ENCODE measurements at regions not wholly inside any gene's neighbourhood (a gene's known extent, or its start where the extent isn't known, plus 50 kb on each side); places are given as distances from the start of the nearest gene placed in this dataset.
A peak's percentile ranks its signal among the peaks of the same experiment; 100 is the strongest.
"Not testable (repeated sequence)": the region's sequence is repeated elsewhere in the genome, so short reads cannot be mapped to it uniquely, and the experiment has no call there.

DNA sequence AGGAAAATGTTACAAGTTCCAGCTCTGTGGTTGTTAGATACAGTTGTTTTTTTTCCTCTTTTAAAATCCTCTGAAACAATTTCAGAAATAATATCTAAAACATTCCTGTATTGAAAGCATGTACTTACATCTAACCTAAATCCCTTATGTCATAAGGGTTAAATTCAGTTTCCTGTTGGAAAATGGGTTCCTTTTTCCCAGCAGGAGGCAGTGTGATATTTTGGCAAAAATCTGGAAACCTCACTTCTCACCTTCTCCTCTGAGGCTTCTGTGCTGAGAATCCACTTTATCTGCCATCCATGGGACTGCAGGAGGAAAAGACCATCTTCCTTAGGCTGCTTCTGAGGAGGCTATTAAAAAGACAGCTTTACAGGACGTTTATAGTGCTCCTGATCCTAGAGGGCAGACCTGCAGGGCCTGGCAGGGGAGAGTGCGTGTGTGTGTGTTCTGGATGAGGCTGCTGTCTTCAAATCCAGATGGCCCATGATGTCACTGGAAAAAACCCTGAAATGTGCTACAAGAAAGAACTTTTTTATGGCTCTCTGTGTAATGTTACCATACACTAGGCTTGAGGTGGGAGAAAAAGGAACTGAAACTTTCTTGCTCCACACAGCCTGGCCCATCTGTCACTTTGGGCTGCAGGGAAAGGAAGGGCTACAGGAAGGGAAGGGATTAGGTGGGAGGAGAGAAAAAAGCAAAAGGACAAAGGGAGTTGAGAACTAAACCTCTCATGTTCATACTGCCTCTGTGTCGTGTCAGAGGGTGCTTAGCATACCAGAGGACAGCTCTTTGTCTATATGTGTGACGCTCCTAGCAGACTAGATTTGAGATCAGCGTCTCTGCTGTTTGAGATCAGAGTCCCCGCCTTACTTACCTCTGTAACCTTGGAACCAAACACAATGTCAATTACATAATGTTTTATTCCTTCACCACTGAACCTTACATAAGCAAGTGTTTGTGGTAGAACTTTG, 379.2 kb upstream of the SPAG17 start:
- peak; percentile 47 for DNase-seq

DNA sequence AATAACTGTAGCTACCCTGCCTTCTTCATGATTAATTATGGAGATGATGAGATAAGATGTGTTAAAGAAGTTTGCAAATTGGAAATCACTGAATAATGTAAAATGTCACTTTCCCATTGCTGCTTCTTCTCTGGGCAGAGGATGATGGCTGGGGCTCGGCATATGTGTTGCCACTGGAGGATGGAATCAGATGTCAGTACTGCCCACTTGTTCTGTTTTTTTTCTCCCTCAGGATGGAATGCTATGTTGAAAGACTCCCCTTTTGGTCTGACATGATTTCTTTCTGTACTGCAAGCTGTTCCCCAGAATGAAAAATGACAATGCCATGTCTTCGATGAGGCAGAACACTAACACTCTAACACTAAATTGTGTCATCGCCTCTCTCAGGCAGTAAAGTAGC, 373.9 kb upstream of the SPAG17 start:
- no peak for DNase-seq

DNA sequence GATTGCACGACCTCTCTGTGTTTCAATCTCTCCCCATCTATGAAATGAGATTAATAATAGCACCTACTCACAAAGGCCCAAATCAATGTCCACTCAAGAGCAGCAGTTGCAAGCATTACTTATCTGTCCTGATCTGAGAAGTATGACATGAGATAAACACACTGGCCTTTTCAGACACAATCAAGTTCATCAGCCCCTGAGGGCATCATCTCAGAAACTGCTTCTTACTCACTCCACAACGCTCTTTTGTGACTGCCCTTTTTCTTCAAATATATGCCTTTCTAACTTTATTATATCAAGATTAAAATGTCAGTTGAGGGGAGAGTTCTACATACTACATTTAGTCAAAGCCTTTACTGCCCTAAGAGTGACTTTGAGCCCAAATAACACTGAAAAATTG, 371.9 kb upstream of the SPAG17 start:
- DNase-seq: no peak

DNA sequence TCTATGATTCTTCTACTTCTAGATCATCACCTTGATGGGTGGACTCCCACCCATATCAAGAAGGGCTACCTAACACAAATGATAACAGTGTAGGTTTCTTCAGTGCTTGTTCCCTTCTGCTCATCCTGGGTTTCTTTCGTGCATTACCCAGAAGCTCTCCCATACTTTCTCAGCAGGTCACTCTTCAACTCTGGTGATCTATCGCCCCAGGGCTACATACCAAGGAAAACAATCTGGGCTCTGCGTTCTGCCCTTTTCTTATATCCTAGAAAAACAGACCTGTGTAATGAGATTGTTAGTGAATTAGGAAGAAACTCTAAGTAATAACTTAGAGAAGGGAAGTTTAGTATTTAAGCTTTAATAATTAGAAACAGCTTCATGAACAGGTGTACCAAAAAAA, 370.6 kb upstream of the SPAG17 start:
- no peak for DNase-seq

DNA sequence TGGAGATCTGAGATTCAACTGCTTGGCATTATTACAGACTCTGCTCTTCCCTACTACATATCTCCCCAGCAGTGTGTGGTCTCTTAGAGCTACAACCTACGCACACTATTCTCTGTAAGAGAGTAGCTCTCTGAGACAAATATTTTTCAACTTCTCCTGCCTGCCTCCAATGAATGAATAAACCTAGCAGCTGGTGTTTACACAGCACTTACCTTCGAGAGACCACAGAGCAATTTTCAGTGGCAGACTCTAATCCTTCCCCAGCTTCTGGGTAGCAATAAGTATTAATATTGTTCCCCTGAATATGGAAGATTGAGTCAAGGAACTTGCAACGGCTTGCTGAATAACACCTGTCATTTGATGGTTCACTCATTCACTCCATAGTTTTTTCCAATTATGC, 350.9 kb upstream of the SPAG17 start:
- DNase-seq: no peak

DNA sequence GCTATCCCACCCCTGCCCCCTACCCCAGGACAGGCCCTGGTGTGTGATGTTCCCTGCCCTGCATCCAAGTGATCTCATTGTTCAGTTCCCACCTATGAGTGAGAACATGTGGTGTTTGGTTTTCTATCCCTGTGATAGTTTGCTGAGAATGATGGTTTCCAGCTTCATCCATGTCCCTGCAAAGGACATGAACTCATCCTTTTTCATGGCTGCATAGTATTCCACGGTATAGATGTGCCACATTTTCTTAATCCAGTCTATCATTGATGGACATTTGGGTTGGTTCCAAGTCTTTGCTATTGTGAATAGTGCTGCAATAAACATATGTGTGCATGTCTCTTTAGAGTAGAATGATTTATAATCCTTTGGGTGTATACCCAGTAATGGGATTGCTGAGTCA, 326.9 kb upstream of the SPAG17 start:
- not testable (repeated sequence) for DNase-seq

DNA sequence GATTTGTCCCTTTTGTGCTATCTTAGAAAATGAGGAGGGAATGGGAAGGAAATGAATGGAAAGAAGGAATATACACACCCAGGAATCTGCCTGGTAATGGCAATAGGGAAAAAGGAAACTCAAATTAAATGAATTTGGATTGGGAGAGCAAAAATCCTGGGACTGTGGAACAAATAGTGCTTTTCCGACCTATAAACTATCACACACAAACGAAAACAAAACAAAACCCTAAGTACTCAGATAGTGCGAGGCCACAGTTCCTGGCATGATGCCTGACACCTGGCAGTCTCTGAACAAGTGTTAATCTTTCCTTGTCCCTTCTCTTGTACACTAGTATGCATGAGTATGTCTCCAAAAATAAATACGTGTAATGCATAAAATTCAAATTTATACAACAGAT, 319.8 kb upstream of the SPAG17 start:
- peak; percentile 50 for DNase-seq

DNA sequence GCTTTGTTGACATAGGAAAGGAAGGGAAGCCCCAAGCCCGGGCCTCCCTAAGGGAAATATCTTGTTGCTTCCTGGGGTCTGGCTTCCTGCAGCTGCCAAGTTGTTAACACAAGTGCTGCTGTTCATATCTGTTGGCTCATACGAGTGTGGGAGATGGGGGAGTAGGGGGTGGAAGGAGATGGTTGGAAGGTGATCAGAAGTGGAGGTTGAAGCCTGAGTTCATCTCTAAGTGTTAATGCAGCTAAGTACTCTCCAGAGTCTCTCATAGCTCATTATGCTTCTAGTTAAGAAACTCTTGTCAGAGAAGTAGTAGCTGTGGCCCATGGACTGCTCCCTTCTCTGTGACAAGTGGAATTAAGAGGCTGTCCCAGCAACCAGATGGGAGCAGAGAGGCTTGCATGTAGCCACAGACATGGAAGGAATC, 319.2 kb upstream of the SPAG17 start:
- DNase-seq: no peak

DNA sequence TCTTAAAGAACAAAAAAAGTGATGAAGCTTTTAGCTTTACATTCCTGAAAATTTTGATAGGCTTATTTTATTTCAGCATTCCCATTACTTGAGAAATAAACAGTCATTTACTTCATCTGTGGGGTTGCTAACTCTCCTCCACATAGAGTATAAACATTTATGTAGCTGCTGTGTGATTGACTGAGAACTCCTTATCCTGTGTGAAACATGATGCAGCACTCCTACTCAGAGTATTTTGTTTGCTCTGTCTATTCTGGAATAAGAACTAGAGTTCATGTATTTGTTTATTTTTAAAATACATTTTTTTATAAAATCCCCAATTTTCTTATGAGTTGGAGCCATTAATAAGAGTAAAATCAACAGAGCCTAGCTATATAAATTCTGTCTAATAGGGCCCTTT, 318.7 kb upstream of the SPAG17 start:
- no peak for DNase-seq

DNA sequence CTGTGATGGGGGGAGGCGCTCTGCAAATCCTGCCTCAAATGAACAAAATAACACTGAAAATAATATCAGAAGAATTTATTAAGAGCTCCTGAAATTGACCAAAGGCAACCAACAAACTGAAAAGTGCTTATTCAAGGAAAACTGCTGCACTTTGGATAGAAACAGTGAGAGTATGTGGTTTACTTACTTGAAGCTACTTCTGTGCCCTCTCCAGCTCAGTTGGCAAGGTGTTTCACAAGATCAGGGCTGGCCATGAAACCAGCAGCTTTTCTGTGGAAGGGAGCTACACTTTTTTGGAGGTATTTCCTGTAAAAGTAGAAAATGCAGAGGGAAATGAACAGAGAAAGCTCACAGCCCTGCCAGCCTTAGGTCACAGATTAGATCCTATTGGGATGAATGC, 310.0 kb upstream of the SPAG17 start:
- no peak for DNase-seq

DNA sequence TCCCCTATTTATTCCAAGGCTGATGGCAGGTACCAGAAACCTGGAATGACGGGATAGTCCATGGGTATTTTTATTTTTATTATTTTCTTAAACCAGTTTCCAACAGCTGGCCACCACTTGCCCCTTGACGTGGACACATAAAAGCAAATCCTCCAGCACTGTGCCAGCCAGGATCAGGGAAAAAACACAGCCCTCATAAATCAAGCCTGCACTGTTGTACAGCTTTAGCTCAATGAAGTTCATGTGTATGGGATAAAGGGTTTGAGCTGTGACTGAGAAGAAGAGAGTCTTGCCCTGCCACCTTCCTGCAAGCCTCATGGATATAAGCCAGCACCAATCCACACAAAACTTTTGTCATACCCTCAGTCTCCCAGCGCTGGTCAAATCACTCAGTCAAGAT, 303.8 kb upstream of the SPAG17 start:
- no peak for DNase-seq

DNA sequence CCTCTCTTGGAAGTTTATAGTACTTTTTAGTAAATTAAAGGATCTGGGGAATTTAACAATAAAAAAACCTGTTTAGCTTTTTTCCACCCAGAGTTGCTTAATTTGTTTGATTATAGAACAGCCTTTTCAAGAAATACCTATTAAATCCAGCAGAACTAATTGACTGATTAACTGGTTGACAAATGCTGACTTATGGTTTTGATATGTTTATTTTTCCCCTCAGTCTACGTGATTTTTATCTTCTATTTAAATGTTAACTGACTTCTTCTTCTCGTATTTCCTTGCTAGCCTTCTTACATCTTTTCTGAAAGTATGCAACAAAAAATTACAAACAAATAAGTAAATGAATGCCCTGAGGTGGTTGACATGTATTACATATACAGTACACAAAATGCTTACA, 302.9 kb upstream of the SPAG17 start:
- DNase-seq: no peak

DNA sequence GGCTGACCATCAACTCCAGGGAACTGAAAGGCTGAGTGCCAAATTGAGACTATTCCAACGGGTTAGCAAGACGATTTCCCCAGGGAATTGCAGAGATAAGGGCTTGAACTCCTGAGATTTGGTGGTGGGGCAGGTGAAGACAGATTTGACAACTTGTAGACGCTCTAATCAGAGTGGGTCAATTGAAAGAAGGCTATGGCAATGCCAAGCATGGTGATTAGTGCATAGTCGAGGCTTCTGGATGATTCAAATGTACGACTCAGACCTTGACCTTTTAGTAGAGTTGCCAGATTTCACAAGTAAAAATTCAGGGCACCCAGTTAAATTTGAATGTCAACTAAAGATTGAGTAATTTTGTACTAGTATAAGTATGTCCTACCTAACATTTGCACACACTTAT, 302.1 kb upstream of the SPAG17 start:
- DNase-seq: no peak

DNA sequence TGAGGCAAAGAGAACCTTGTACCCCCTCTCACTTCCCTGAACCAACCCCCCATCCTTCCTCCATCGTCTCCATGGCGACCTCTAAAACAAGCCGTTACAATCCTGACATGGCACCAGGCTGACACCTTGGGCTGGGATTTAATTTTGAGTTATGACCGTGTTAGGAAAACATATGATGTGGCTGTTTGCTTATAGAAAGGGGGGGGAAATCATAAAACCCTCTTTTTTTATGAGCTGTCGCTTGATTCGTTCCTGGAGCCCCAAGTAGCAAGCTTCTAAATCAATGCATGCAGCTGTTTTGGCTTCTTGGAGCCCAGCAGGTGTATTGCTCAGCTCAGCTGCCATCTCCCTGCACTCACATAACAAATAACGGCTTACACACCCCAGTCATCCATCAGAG, 301.2 kb upstream of the SPAG17 start:
- no peak for DNase-seq

DNA sequence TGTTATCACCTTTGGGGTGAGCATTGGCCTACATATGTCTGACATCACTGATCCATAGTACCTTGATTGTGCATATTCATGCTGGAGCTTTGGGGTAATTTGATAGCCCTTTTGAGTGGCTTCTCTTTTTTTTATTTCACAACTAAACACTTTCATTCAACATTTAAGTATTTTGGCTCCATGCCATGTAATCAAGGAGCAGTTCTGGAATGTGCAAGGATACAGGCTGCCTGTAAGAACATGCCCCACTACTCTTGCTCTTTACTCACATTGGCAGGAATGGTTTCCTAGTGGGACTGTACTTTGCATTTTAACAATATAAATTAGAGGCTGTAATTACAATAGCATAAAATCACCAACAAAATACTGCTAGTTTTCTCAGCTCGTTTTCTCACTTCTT, 300.7 kb upstream of the SPAG17 start:
- no peak for DNase-seq

DNA sequence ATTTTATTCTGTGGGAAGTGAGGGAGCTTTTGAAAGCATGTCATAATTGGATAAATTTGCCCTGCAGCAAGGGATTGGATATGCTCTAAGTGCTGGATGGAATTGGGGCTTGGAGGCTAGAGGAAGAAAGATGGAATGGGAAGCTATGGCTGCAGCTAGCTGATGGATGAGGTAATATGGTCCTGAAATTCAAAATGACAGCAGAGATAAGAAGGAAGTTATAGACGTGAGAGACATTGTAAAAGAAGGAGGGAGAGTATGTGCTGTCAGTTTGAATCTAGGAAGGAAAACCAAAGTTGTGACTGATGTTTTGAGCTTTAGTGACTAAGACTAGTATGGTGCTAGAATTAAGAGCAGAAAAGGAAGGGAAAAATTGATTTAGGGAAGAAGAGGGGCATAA, 299.9 kb upstream of the SPAG17 start:
- no peak for DNase-seq

DNA sequence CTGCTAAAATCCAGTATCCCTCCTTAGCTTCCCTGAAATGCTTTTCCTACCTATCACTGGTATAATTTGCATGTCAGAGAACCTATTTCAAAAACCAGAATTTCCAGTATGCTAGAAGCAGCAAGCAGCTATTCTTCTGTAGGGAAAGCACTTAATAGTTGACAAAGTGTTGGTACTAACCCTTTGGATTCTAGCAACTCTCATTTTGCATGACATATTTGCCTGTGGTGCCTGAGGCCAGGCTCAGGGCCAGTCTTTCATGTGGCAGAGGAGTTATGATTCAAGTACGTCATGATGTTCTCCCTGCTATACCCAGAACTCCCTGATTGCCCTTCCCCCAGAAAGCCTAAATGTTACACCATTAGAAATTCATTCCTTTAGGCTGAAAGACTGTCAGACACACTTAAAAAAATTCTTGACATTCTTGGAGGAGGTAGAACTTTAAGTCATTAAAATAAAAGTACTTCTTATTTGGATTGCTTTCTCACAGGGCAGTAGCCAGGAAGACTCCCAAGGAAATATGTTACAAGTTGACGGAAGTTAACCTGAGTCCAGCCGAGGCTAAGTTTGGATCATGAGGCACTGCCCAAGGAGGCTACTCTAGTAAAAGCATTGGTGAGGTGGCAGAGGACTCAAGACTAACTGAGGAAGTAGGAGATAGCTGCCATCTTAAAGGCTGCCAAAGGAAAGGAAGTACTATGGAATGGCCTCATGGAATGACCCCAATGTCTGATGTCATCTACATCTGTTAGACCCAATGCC, 298.4 kb upstream of the SPAG17 start:
- DNase-seq: no peak

DNA sequence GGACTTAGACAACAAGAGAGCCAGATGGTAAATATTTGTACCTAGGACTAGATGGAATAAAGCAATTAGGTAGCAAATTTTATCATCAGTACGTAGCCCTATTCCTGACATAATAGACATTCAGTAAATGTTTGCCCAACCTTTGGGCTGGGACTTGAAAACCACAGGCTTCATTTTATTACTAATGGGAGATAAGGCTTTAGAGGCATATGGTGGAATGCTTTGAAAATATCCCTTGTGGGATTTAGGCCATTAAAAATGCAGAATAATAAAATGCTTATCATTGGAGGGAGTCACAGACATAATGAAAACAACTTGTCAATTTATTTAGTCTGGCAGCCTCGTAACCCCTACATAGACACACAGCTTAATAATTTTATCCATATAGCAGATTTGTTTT, 296.1 kb upstream of the SPAG17 start:
- no peak for DNase-seq

DNA sequence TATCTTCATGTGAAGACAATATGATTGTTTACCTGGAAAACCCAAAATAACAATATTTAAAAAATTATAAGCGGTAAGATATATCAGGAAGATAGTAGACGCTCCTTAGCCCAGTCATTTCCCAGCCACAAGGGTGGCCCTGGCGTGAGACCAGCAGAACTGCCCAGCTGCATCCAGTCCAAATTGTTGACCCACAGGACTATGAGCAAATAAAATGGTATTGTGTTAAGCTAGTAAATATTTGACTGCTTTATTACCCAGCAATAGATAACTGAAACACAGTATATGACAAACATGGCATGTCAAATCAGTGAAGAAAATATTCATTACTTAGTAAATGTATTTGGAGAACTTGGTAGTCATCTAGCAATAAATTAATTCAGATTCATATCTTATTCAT, 294.3 kb upstream of the SPAG17 start:
- no peak for DNase-seq

DNA sequence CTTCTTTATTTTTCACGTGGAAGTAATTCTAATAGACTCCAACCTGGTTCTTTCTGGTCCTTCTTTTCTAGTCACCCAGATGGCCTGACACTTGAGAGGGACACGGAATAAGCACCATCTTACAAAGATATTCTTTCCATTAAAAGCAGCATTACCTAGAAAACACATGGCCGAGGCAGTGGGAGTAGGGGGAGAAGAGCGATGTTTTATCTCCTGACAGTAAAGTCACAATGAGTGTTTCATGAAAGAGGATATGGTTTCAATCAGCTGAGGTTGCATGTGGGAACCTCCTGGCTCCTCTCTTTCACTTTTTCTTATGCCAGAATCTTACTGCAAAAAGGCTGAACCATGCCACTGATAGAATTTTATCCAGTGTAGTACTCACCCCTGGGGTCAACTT, 288.8 kb upstream of the SPAG17 start:
- DNase-seq: no peak

DNA sequence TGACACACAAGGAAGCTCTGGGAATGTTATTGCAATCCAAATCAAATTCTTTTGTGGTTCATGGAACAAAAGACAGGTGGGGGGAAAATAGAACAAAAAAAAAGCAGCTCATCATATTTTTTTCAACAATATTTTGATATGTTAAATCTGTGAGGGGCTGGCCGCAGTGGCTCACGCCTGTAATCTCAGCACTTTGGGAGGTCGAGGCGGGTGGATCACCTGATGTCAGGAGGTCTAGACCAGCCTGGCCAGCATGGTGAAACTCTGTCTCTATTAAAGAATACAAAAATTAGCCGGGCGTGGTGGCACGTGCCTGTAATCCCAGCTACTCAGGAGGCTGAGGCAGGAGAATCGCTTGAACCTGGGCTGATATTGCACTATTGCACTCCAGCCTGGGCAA, 279.4 kb upstream of the SPAG17 start:
- DNase-seq: not testable (repeated sequence)

DNA sequence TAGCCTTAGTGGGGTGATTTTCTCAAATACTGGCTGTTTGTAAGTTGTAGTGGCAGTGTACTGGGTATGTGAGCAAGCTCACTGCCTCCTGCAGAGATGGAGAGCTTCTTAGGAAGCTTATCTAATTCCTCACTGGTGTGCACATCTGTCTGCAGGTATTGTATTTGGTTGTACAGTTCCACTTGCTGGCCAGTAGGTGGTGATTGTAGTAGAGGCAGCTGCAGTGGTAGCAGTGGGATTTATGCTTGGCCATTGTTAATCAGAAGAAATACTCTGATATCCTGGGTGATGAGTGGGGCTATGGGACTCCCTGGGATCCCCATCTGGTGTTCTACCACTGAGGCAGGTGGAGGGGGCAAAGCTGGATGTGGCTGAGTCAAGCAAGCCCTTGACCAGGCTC, 276.1 kb upstream of the SPAG17 start:
- DNase-seq: no peak

DNA sequence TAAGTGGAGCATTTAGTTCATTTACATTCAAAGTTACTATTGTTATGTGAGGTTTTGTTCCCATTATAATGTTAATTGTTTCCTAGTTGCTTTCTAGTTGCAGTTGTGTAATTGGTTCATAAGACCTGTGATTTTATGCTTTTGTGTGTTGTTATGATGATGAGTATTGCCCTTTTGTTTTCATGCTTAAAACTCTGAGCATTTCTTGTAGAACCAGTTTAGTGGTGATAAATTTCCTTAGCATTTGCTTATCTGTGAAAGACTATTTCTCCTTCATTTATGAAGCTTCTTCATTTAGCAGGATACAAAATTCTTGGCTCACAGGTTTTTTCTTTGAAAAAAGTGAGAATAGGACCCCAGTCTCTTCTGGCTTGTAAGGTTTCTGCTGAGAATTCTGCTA, 274.8 kb upstream of the SPAG17 start:
- no peak for DNase-seq

DNA sequence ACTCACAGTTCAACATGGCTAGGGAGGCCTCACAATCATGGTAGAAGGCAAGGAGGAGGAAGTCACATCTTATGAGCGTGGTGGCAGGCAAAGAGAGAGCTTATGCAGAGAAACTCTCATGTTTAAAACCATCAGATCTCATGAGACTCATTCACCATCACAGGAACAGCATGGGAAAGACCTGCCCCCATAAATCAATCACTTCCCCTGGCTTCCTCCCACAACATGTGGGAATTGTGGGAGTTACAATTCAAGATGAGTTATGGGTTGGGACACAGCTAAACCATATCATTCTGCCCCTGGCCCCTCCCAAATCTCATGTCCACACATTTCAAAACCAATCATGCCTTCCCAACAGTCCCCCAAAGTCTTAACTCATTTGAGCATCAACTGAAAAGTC, 268.8 kb upstream of the SPAG17 start:
- DNase-seq: not testable (repeated sequence)
